ENCODE measurements at regions not wholly inside any gene's neighbourhood (a gene's known extent, or its start where the extent isn't known, plus 50 kb on each side); places are given as distances from the start of the nearest gene placed in this dataset.

DNA sequence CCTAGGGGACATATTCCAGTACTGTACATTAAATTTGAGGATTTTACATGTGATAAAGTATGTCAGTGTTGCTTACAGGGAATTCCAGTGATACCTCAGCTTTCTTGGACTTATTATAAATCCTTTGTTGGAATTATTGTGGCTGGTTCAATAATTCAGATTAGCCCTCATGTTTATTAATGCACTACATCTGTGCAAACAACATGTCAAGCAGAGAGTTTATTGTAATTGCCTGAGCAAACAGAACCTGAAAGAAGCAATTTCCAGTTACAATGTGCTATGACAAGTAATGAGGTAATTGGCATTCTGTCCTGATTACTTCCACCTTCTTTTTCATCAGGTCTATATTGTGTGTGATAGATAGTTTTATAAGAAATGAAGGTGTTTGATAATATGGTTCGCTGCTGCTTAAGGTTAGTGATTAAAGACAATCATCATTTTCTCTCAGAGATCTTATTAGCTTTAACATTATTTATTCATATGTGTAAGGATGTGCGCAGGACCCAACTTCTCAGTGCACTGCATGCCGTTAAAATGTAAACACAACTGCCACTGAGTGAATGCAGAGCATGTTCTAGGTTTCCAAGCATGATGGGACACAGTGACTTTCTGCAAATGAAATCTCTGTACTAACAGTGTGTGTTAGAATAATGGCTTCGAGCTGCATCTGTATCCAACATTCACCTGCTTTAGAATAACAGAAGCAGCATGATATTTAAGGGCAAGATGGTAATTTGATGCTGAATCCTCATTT lies 973.7 kb upstream of the POU3F3 start:
- peak overlapping the region; percentile 8 for H3K4me3 ChIP-seq (ENCODE audit: low read length)
- no peak overlapping the region for H3K4me2 ChIP-seq (ENCODE audit: low read length)
- no peaks in the 10 kb centered on the region for H4K20me1 ChIP-seq (ENCODE audit: insufficient read depth)
- no peaks in the 10 kb centered on the region for H3K79me2 ChIP-seq (replicated peaks; ENCODE audit: insufficient read depth, low read length)
- H3K9ac ChIP-seq (ENCODE audit: low read length), result no peak overlapping the region
- H2AFZ ChIP-seq (ENCODE audit: low read depth, low read length), result no peak overlapping the region
- H3K9me3 ChIP-seq (ENCODE audit: low read length), result no peaks in the 10 kb centered on the region
- no peaks in the 10 kb centered on the region for H3F3A ChIP-seq (ENCODE audit: insufficient read depth, low read length, poor library complexity, severe bottlenecking)
- no peaks in the 10 kb centered on the region for H3K27me3 ChIP-seq (ENCODE audit: insufficient read depth, low read depth, low read length)
- H3K9me2 ChIP-seq (ENCODE audit: insufficient read depth, low read length), result no peaks in the 10 kb centered on the region
- no peak overlapping the region for H3K27ac ChIP-seq (ENCODE audit: low read length)
- no peaks in the 10 kb centered on the region for H3K36me3 ChIP-seq (ENCODE audit: insufficient read depth, low read length)
- TF ChIP-seq, protein P1, sequence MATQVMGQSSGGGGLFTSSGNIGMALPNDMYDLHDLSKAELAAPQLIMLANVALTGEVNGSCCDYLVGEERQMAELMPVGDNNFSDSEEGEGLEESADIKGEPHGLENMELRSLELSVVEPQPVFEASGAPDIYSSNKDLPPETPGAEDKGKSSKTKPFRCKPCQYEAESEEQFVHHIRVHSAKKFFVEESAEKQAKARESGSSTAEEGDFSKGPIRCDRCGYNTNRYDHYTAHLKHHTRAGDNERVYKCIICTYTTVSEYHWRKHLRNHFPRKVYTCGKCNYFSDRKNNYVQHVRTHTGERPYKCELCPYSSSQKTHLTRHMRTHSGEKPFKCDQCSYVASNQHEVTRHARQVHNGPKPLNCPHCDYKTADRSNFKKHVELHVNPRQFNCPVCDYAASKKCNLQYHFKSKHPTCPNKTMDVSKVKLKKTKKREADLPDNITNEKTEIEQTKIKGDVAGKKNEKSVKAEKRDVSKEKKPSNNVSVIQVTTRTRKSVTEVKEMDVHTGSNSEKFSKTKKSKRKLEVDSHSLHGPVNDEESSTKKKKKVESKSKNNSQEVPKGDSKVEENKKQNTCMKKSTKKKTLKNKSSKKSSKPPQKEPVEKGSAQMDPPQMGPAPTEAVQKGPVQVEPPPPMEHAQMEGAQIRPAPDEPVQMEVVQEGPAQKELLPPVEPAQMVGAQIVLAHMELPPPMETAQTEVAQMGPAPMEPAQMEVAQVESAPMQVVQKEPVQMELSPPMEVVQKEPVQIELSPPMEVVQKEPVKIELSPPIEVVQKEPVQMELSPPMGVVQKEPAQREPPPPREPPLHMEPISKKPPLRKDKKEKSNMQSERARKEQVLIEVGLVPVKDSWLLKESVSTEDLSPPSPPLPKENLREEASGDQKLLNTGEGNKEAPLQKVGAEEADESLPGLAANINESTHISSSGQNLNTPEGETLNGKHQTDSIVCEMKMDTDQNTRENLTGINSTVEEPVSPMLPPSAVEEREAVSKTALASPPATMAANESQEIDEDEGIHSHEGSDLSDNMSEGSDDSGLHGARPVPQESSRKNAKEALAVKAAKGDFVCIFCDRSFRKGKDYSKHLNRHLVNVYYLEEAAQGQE (IDR thresholded peaks at IDR 0.05; ENCODE audit: borderline replicate concordance), result no peak
- TF ChIP-seq MXI1 (conservative IDR thresholded peaks at IDR 0.05; ENCODE audit: poor library complexity, severe bottlenecking) (peak; percentile 37), EP300 (conservative IDR thresholded peaks at IDR 0.05; ENCODE audit: poor library complexity, severe bottlenecking) (peak; percentile 30), EZH2 (IDR thresholded peaks at IDR 0.05; ENCODE audit: borderline replicate concordance, insufficient read depth, low read length, poor library complexity, severe bottlenecking) (no peak), POLR2AphosphoS5 (IDR thresholded peaks at IDR 0.05) (peak; percentile 54)

DNA sequence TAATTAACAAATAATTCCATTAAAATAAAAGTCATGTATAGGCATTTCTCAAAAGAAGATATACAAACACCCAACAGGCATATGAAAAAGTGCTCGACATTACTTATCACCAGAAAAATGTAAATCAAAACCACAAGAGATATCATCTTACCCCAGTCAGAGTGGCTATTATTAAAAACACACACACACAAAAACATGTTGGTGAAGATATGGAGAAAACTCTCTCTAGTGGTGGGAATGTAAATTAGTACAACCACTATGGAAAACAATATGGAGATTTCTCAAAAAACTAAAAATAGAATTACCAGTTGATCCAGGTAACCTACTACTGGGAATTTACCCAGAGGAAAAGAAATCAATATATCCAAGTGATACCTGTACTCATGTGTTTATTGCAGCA lies 966.3 kb upstream of the POU3F3 start:
- no peak for TF ChIP-seq MXI1 (conservative IDR thresholded peaks at IDR 0.05; ENCODE audit: poor library complexity, severe bottlenecking)
- TF ChIP-seq EZH2 (IDR thresholded peaks at IDR 0.05; ENCODE audit: borderline replicate concordance, insufficient read depth, low read length, poor library complexity, severe bottlenecking), result no peak
- Histone ChIP-seq H3F3A (ENCODE audit: insufficient read depth, low read length, poor library complexity, severe bottlenecking) (no peaks in the 10 kb centered on the region), H3K9me2 (ENCODE audit: insufficient read depth, low read length) (no peaks in the 10 kb centered on the region), H3K36me3 (ENCODE audit: insufficient read depth, low read length) (no peaks in the 10 kb centered on the region), H2AFZ (ENCODE audit: low read depth, low read length) (no peak overlapping the region), H3K9me3 (ENCODE audit: low read length) (no peaks in the 10 kb centered on the region), H3K79me2 (replicated peaks; ENCODE audit: insufficient read depth, low read length) (no peaks in the 10 kb centered on the region), H3K27me3 (ENCODE audit: insufficient read depth, low read depth, low read length) (no peaks in the 10 kb centered on the region), H4K20me1 (ENCODE audit: insufficient read depth) (no peaks in the 10 kb centered on the region), H3K9ac (ENCODE audit: low read length) (no peak overlapping the region), H3K4me2 (ENCODE audit: low read length) (no peak overlapping the region), H3K27ac (ENCODE audit: low read length) (no peak overlapping the region), H3K4me3 (ENCODE audit: low read length) (no peak overlapping the region)

DNA sequence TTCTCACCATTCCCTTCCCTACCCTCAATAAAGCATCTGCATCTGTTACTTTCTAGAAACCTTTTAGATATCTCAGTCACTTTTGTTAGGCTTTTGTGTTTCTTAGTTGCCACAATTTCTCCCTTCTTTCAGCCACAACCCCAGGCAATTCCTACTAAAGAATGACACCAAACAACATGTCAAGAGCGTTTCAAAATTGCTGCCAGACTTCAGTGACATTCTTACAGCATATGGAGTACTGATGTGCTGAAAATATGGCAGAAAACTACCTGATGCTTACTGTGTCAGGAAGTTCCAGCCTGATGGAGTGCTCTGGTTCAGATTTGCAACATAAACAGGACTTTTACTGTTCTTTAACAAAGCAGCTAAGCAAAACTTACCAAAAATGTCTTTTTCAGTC lies 957.7 kb upstream of the POU3F3 start:
- Histone ChIP-seq H3K36me3 (ENCODE audit: insufficient read depth, low read length) (no peaks in the 10 kb centered on the region), H2AFZ (ENCODE audit: low read depth, low read length) (no peak overlapping the region), H3K27ac (ENCODE audit: low read length) (no peak overlapping the region), H3K27me3 (ENCODE audit: insufficient read depth, low read depth, low read length) (no peaks in the 10 kb centered on the region), H3K9ac (ENCODE audit: low read length) (no peak overlapping the region), H3K9me3 (ENCODE audit: low read length) (no peaks in the 10 kb centered on the region), H3F3A (ENCODE audit: insufficient read depth, low read length, poor library complexity, severe bottlenecking) (no peaks in the 10 kb centered on the region), H3K79me2 (replicated peaks; ENCODE audit: insufficient read depth, low read length) (no peaks in the 10 kb centered on the region), H3K9me2 (ENCODE audit: insufficient read depth, low read length) (no peaks in the 10 kb centered on the region), H3K4me2 (ENCODE audit: low read length) (no peak overlapping the region), H4K20me1 (ENCODE audit: insufficient read depth) (no peaks in the 10 kb centered on the region), H3K4me3 (ENCODE audit: low read length) (no peak overlapping the region)
- peak; percentile 61 for TF ChIP-seq EP300 (conservative IDR thresholded peaks at IDR 0.05; ENCODE audit: poor library complexity, severe bottlenecking)
- no peak for TF ChIP-seq RAD21 (conservative IDR thresholded peaks at IDR 0.05)
- peak; percentile 30 for TF ChIP-seq POLR2AphosphoS5 (IDR thresholded peaks at IDR 0.05)
